HCT116 (cell line): ENCODE measurements at regions not wholly inside any gene's neighbourhood (a gene's known extent, or its start where the extent isn't known, plus 50 kb on each side); places are given as distances from the start of the nearest gene placed in this dataset.

Experiments used
- ATAC-seq: fragments of 200-7000 bp; cut with Tn5 transposase; 2 replicates; pipeline ENCODE4 v1.9.1; 2020; ENCODE audit warnings: mild to moderate bottlenecking, moderate library complexity
- BruUV-seq: library from RNA; stranded (reverse); fragments of 400-500 nt; replicated peaks from 2 replicates; lab custom pipeline; 2021; lab: Mats Ljungman, UMichigan
- CTCF ChIA-PET: fragments of 300-600 bp; sonication (Branson Sonifier 250); formaldehyde crosslinking; loops from one replicate; lab custom pipeline; 2021; ENCODE audit warnings: antibody characterized with exemption; lab: Charles Lee
- POLR2A ChIA-PET: fragments of 300-600, 350-600 bp; sonication (Branson Sonifier 250); formaldehyde crosslinking; loops from one replicate; lab custom pipeline; 2021; ENCODE audit warnings: antibody characterized with exemption; lab: Charles Lee
- RAD21 ChIA-PET, 2 experiments: fragments of 300-600 bp; sonication (Branson Sonifier 250); formaldehyde crosslinking; loops; one replicate each; lab custom pipeline; 2023; ENCODE audit warnings: low total read pairs in 2 of 2; ENCODE audit not compliant: uncharacterized antibody in 2 of 2, unreplicated experiment in 2 of 2, low non-redundant PET in 1 of 2; lab: Charles Lee
- DNase-seq: peaks from one replicate; pipeline ENCODE4 v3.0.0-alpha.2; 2010; ENCODE audit warnings: low read depth, low spot score
- H2AFZ ChIP-seq: fragments of 200-600 bp; shearing (Covaris generic), sonication (generic); 2 replicates; pipeline ENCODE4 v1.6.1; 2017; ENCODE audit warnings: low read depth, mixed run types, mixed read lengths, antibody characterized with exemption, low read length; ENCODE audit not compliant: poor library complexity, severe bottlenecking
- H3K27ac ChIP-seq: 2 replicates; pipeline ENCODE4 v1.5.1; 2012; ENCODE audit warnings: low read depth, low read length
- H3K27me3 ChIP-seq: fragments of 200-600 bp; sonication (generic); 2 replicates; pipeline ENCODE4 v1.6.1; 2016; ENCODE audit warnings: mixed run types, low read length, mixed read lengths; ENCODE audit not compliant: insufficient read depth
- H3K36me3 ChIP-seq, 2 experiments: fragments of 200-500 bp in 1 of 2; fragments of 200-600 bp in 1 of 2; sonication (Bioruptor generic) in 1 of 2; sonication (generic) in 1 of 2; 2 replicates each; pipeline versions ENCODE4 v1.5.1 to v1.6.1; 2014 to 2016; ENCODE audit warnings: low read length in 2 of 2, inconsistent platforms in 1 of 2, mixed read lengths in 1 of 2, mixed run types in 1 of 2; ENCODE audit not compliant: insufficient read depth in 2 of 2, control insufficient read depth in 1 of 2
- H3K4me1 ChIP-seq, 2 experiments: fragments of 200-600 bp in 1 of 2; sonication (generic) in 1 of 2; 2 replicates each; pipeline versions ENCODE4 v1.5.1 to v1.6.1; 2012 to 2017; ENCODE audit warnings: low read length in 2 of 2, inconsistent platforms in 1 of 2, mild to moderate bottlenecking in 1 of 2, mixed read lengths in 1 of 2, mixed run types in 1 of 2, moderate library complexity in 1 of 2; ENCODE audit not compliant: insufficient read depth in 2 of 2, control insufficient read depth in 1 of 2
- H3K4me2 ChIP-seq: fragments of 200-600 bp; sonication (generic); 2 replicates; pipeline ENCODE4 v1.6.1; 2017; ENCODE audit warnings: mixed run types, low read length, mixed read lengths
- H3K4me3 ChIP-seq, 2 experiments: fragments of 200-600 bp in 1 of 2; sonication (generic) in 1 of 2; replicated peaks in 1 of 2; 2 replicates each; pipeline ENCODE4 v1.5.1; 2011 to 2016; ENCODE audit warnings: low read length in 2 of 2, control low read depth in 1 of 2, low read depth in 1 of 2, mild to moderate bottlenecking in 1 of 2, mixed read lengths in 1 of 2, mixed run types in 1 of 2
- H3K79me2 ChIP-seq: fragments of 200-600 bp; sonication (generic); 2 replicates; pipeline ENCODE4 v1.6.1; 2017; ENCODE audit warnings: mild to moderate bottlenecking, mixed run types, low read length, moderate library complexity, mixed read lengths; ENCODE audit not compliant: insufficient read depth
- H3K9ac ChIP-seq: fragments of 200-600 bp; sonication (generic); 2 replicates; pipeline ENCODE4 v1.6.1; 2016; ENCODE audit warnings: low read length, mixed read lengths
- H3K9me2 ChIP-seq: fragments of 200-600 bp; sonication (generic), shearing (Covaris generic); 2 replicates; pipeline ENCODE4 v1.6.1; 2017; ENCODE audit warnings: mixed run types, mild to moderate bottlenecking, moderate library complexity; ENCODE audit not compliant: insufficient read depth
- H3K9me3 ChIP-seq, 2 experiments: fragments of 200-500 bp in 1 of 2; fragments of 200-600 bp in 1 of 2; sonication (Bioruptor generic) in 1 of 2; sonication (generic) in 1 of 2; 2 replicates each; pipeline ENCODE4 v1.6.1; 2014 to 2017; ENCODE audit warnings: low read length in 2 of 2, mixed read lengths in 2 of 2, inconsistent platforms in 1 of 2, low read depth in 1 of 2, mild to moderate bottlenecking in 1 of 2, mixed run types in 1 of 2, moderate library complexity in 1 of 2; ENCODE audit not compliant: control insufficient read depth in 1 of 2, insufficient read depth in 1 of 2
- H4K20me1 ChIP-seq: fragments of 200-600 bp; sonication (generic), shearing (Covaris generic); 2 replicates; pipeline ENCODE4 v1.6.1; 2017; ENCODE audit warnings: mixed run types, mild to moderate bottlenecking, moderate library complexity; ENCODE audit not compliant: insufficient read depth
- FOSL1 ChIP-seq: IDR thresholded peaks from 2 replicates; pipeline ENCODE4 v1.6.1; 2012; ENCODE audit warnings: low read depth
- JUND ChIP-seq: IDR thresholded peaks from 2 replicates; pipeline ENCODE4 v1.6.1; 2012
- REST ChIP-seq: IDR thresholded peaks from 2 replicates; pipeline ENCODE4 v1.6.1; 2012; ENCODE audit warnings: low read depth
- SP1 ChIP-seq: IDR thresholded peaks from 2 replicates; pipeline ENCODE4 v1.6.1; 2012; ENCODE audit warnings: low read depth
- ZFX ChIP-seq: fragments of 450-650 bp; IDR thresholded peaks from 2 replicates; pipeline ENCODE4 v1.6.1; 2017
- intact Hi-C: fragments of 100-400 bp; cut with micrococcal nuclease; formaldehyde crosslinking; loops from 2 replicates; pipeline ENCODE4 v1.10.0; 2022

GRCh38 chr9:21708260-21708711, 94.2 kb upstream of the MTAP start:
- Histone ChIP-seq H3K4me1 (peaks cover 72 to 78% of the 10 kb centered on the region in 2 experiments), H3K9me3 (no peaks in the 10 kb centered on the region), H3K79me2 (peaks cover 15% of the 10 kb centered on the region; the same call in 1 of the 2 replicates), H4K20me1 (no peaks in the 10 kb centered on the region), H3K27me3 (no peaks in the 10 kb centered on the region), H3K27ac (peak overlapping the region; percentile 95), H3K9me2 (no peaks in the 10 kb centered on the region), H2AFZ (peak overlapping the region; percentile 15), H3K36me3 (no peaks in the 10 kb centered on the region), H3K4me3 (peak overlapping the region in 1 of 2 experiments; percentile 4; a peak in 1 of 4 replicates), H3K4me2 (peak overlapping the region; percentile 54), H3K9ac (peak overlapping the region; percentile 55)
- ChIA-PET POLR2A (interaction anchor here (1.0 to 4.3 kb wide), 10 partner anchors 22 to 149 kb away, joined by 3 to 28 read pairs (median 4); no protein-coding TSS in a partner anchor), RAD21 (interaction anchor here in 1 of 2 experiments (1.3 kb wide), 1 partner anchor 80 kb away, joined by 5 read pairs; no protein-coding TSS in a partner anchor), CTCF (interaction anchor here (0.9 to 2.4 kb wide), 7 partner anchors 8 to 82 kb away, joined by 3 to 29 read pairs (median 4); no protein-coding TSS in a partner anchor)
- TF ChIP-seq FOSL1 = peak; percentile 50; the same call in 1 of the 2 replicates
- TF ChIP-seq JUND = peak; percentile 47; the same call in 1 of the 2 replicates
- no peak for TF ChIP-seq ZFX
- TF ChIP-seq REST = no peak
- peak; percentile 77 for TF ChIP-seq SP1
- BruUV-seq = no TSS peak
- intact Hi-C loops = no loop called here
- peak; percentile 60 for DNase-seq
- ATAC-seq = peak; percentile 66
